OCI-LY1 (cell line): ENCODE measurements at regions not wholly inside any gene's neighbourhood (a gene's known extent, or its start where the extent isn't known, plus 50 kb on each side); places are given as distances from the start of the nearest gene placed in this dataset.

Experiments used
- H2AFZ ChIP-seq: fragments of 200-600 bp; sonication (generic), shearing (Covaris generic); 2 replicates; pipeline ENCODE4 v1.6.0; 2014; ENCODE audit warnings: antibody characterized with exemption, mild to moderate bottlenecking, low read length
- H3F3A ChIP-seq: fragments of 200-600 bp; sonication (generic), shearing (Covaris generic); 2 replicates; pipeline ENCODE4 v1.6.0; 2014; ENCODE audit warnings: mild to moderate bottlenecking, antibody characterized with exemption, low read length, moderate library complexity; ENCODE audit not compliant: insufficient read depth
- H3K27ac ChIP-seq: fragments of 200-600 bp; sonication (generic); 2 replicates; pipeline ENCODE4 v1.5.1; 2014; ENCODE audit warnings: low read length, mixed run types, mild to moderate bottlenecking, low read depth; ENCODE audit not compliant: poor library complexity, severe bottlenecking
- H3K27me3 ChIP-seq: fragments of 200-600 bp; sonication (generic); 2 replicates; pipeline ENCODE4 v1.6.0; 2014; ENCODE audit warnings: antibody characterized with exemption, mild to moderate bottlenecking, low read length, moderate library complexity; ENCODE audit not compliant: insufficient read depth
- H3K36me3 ChIP-seq: fragments of 200-600 bp; sonication (generic); 2 replicates; pipeline ENCODE4 v1.6.1; 2014; ENCODE audit warnings: mild to moderate bottlenecking, antibody characterized with exemption, low read length, moderate library complexity, mixed read lengths; ENCODE audit not compliant: insufficient read depth
- H3K4me1 ChIP-seq: fragments of 200-600 bp; sonication (generic); 2 replicates; pipeline ENCODE4 v1.5.1; 2014; ENCODE audit warnings: mild to moderate bottlenecking, low read length, moderate library complexity; ENCODE audit not compliant: insufficient read depth, severe bottlenecking
- H3K4me2 ChIP-seq: fragments of 200-600 bp; sonication (generic), shearing (Covaris generic); 2 replicates; pipeline ENCODE4 v1.6.1; 2014; ENCODE audit warnings: low read length
- H3K4me3 ChIP-seq: fragments of 200-600 bp; sonication (generic); 2 replicates; pipeline ENCODE4 v1.5.1; 2014; ENCODE audit warnings: low read length, low read depth, mild to moderate bottlenecking, mixed read lengths; ENCODE audit not compliant: poor library complexity, severe bottlenecking
- H3K79me2 ChIP-seq: fragments of 200-600 bp; shearing (Covaris generic); 2 replicates; pipeline ENCODE4 v1.6.1; 2016; ENCODE audit warnings: mixed run types, low read length, mixed read lengths; ENCODE audit not compliant: insufficient read depth
- H3K9ac ChIP-seq: fragments of 200-600 bp; sonication (generic), shearing (Covaris generic); 2 replicates; pipeline ENCODE4 v1.6.1; 2014; ENCODE audit warnings: mild to moderate bottlenecking, low read length, mixed read lengths
- H3K9me2 ChIP-seq: fragments of 200-600 bp; sonication (generic), shearing (Covaris generic); 2 replicates; pipeline ENCODE4 v1.6.1; 2014; ENCODE audit warnings: low read depth, mild to moderate bottlenecking, low read length, mixed read lengths
- H3K9me3 ChIP-seq: fragments of 200-600 bp; shearing (Covaris generic); 2 replicates; pipeline ENCODE4 v1.6.1; 2014; ENCODE audit warnings: low read length, mixed read lengths
- H4K20me1 ChIP-seq: fragments of 200-600 bp; sonication (generic), shearing (Covaris generic); 2 replicates; pipeline ENCODE4 v1.6.0; 2016; ENCODE audit warnings: mild to moderate bottlenecking, low read length; ENCODE audit not compliant: insufficient read depth
- CTCF ChIP-seq: fragments of 200-600 bp; sonication (generic), shearing (Covaris generic); IDR thresholded peaks from 2 replicates; pipeline ENCODE4 v1.5.1; 2017; ENCODE audit warnings: mild to moderate bottlenecking, antibody characterized with exemption, low read length, moderate library complexity, mixed read lengths
- EZH2 ChIP-seq: fragments of 200-600 bp; sonication (generic), shearing (Covaris generic); IDR thresholded peaks from 2 replicates; pipeline ENCODE4 v1.8.0; 2017; ENCODE audit warnings: borderline replicate concordance, mixed run types, mild to moderate bottlenecking, antibody characterized with exemption, low read length, moderate library complexity, mixed read lengths

DNA sequence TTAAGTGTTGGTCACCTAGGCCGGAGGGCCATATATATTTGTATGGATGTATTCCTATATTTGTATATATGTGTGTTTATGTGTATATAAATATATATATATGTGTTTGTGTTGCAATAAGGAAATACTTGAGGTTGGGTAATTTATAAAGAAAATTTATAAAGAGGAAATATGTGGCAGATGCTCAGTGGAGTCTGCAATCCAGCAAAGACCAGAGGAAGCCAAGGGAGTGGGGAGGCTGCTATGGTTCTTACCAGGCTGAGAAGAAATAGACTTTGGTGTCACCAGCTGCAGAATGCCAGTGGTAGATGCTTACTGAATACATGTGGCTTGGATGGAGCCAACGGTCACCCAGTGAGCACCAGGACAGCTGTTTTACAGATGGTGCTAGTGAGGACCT is 97.4 kb upstream of the ELOVL5 start:
- TF ChIP-seq EZH2: no peak
- no peak for TF ChIP-seq CTCF
- no peaks in the 10 kb centered on the region for H4K20me1 ChIP-seq
- H3F3A ChIP-seq: no peaks in the 10 kb centered on the region

DNA sequence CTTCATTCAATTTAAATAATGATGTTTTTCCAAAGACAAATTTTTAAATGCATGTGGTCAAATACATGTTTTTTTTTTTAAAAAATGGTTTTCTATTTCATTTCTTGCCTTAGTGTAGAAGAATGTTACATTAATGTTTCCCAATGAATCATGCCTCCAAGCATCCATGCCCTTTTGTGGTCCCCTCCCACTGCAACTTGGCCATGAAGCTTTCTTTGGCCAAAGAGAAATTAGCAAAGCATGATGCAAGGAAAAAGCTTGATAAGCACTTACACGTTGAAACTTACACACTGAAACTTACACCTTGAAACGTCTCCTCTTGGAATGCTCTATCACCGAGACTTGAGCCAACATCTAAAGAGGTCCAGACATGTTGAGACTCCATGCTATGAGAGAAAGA is 93.0 kb upstream of the ELOVL5 start:
- H3K4me1 ChIP-seq: no peaks in the 10 kb centered on the region
- no peaks in the 10 kb centered on the region for H3K9me3 ChIP-seq
- H3K4me3 ChIP-seq: no peak overlapping the region
- no peak overlapping the region for H3K27ac ChIP-seq
- no peaks in the 10 kb centered on the region for H3K36me3 ChIP-seq
- no peaks in the 10 kb centered on the region; the same call in 1 of the 2 replicates for H3K27me3 ChIP-seq
- H3F3A ChIP-seq: no peaks in the 10 kb centered on the region
- TF ChIP-seq CTCF: no peak
- TF ChIP-seq EZH2: no peak
- no peaks in the 10 kb centered on the region for H4K20me1 ChIP-seq
- H2AFZ ChIP-seq: no peak overlapping the region
- H3K4me2 ChIP-seq: no peak overlapping the region
- no peaks in the 10 kb centered on the region for H3K9me2 ChIP-seq
- no peak overlapping the region for H3K9ac ChIP-seq
- H3K79me2 ChIP-seq: no peaks in the 10 kb centered on the region

More for the DNA sequence above, 97.4 kb upstream of the ELOVL5 start:
- no peaks in the 10 kb centered on the region for H3K79me2 ChIP-seq
- no peak overlapping the region for H3K4me2 ChIP-seq
- H3K4me3 ChIP-seq: no peak overlapping the region
- H3K27me3 ChIP-seq: no peaks in the 10 kb centered on the region; the same call in 1 of the 2 replicates
- H3K36me3 ChIP-seq: no peaks in the 10 kb centered on the region
- H2AFZ ChIP-seq: no peak overlapping the region
- H3K9me2 ChIP-seq: no peaks in the 10 kb centered on the region
- H3K4me1 ChIP-seq: no peaks in the 10 kb centered on the region
- H3K9ac ChIP-seq: no peak overlapping the region
- no peak overlapping the region for H3K27ac ChIP-seq
- no peaks in the 10 kb centered on the region for H3K9me3 ChIP-seq

DNA sequence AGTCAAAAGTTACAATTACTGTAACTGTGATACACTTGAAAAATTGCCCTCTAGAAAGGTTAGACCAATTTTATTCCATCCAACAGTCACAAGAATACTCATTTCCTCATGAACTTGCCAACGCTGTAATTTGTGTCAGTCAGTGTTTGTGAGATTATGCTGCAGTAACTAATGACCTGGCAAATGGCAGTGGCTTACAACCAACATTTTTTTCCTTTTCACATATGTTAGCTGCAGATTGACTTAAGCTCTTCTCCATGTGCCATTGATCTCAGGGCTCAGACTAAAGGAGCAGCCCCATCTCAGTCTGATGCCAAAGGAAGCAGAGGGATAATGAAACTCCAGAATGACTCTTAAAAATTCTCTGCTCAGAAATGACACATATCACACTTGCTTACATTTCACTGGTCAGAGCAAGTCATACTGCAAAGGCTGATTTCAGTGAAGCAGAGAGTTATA is 92.3 kb upstream of the ELOVL5 start:
- H3K4me3 ChIP-seq: no peak overlapping the region
- no peaks in the 10 kb centered on the region for H3F3A ChIP-seq
- TF ChIP-seq EZH2: no peak
- TF ChIP-seq CTCF: no peak
- no peaks in the 10 kb centered on the region for H3K9me2 ChIP-seq
- H4K20me1 ChIP-seq: no peaks in the 10 kb centered on the region
- no peak overlapping the region for H2AFZ ChIP-seq
- H3K27ac ChIP-seq: no peak overlapping the region
- no peaks in the 10 kb centered on the region for H3K4me1 ChIP-seq
- no peaks in the 10 kb centered on the region for H3K36me3 ChIP-seq
- H3K9ac ChIP-seq: no peak overlapping the region
- H3K27me3 ChIP-seq: no peaks in the 10 kb centered on the region; the same call in 1 of the 2 replicates
- H3K9me3 ChIP-seq: no peaks in the 10 kb centered on the region
- H3K79me2 ChIP-seq: no peaks in the 10 kb centered on the region
- no peak overlapping the region for H3K4me2 ChIP-seq
